ENCODE measurements at regions not wholly inside any gene's neighbourhood (a gene's known extent, or its start where the extent isn't known, plus 50 kb on each side); places are given as distances from the start of the nearest gene placed in this dataset.

DNA sequence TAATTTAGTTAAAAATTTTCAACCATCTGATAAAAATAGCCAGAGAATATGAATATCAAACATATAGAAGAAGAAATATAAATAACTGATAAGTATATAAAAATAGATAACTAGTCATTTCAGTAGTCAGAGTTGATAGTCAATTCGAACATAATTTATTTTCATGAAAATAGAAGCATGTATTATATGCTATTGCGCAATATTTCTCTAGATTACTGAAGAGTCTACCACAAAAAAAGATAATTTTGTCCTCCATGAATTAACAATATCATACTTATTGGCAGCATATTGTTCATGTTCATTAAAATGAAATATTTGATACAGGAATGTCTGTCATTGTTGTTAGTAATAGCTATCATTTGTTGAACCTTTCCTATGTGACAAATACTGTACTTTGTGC is 376.2 kb upstream of the TOM1L1 start:
- ATAC-seq: no peak
- intact Hi-C loops (cut with DNase I): no loop called here

GRCh38 chr17:54527941-54528340 is 372.7 kb upstream of the TOM1L1 start:
- DNase-seq: no peak
- TF ChIP-seq CTCF (IDR thresholded peaks at IDR 0.05) (no peak), POLR2A (IDR thresholded peaks at IDR 0.05) (no peak)
- Histone ChIP-seq H3K27ac (no peak overlapping the region), H3K36me3 (no peaks in the 10 kb centered on the region), H3K4me3 (no peak overlapping the region), H3K27me3 (no peaks in the 10 kb centered on the region), H3K9me3 (no peaks in the 10 kb centered on the region), H3K4me1 (no peaks in the 10 kb centered on the region)
- intact Hi-C loops (cut with DNase I): no loop called here
- no peak for ATAC-seq
- WGBS (ENCODE audit: insufficient coverage, low coverage, low lambda C conversion rate, missing lambda C conversion rate): 89% methylated on average over 2 of the region's 2 CpGs

More for the DNA sequence above, 376.2 kb upstream of the TOM1L1 start:
- DNase-seq: no peak
- Histone ChIP-seq H3K36me3 (no peaks in the 10 kb centered on the region), H3K27ac (no peak overlapping the region), H3K27me3 (no peaks in the 10 kb centered on the region), H3K4me3 (no peak overlapping the region), H3K4me1 (peaks cover 0 to 8% (median 1%) of the 10 kb centered on the region in 4 donors), H3K9me3 (no peaks in the 10 kb centered on the region)
- WGBS (ENCODE audit: insufficient coverage, low coverage, low lambda C conversion rate, missing lambda C conversion rate): 65% methylated on average over 2 of the region's 2 CpGs
- TF ChIP-seq CTCF (IDR thresholded peaks at IDR 0.05) (no peak), POLR2A (IDR thresholded peaks at IDR 0.05) (no peak)

GRCh38 chr17:54530398-54530797 is 370.3 kb upstream of the TOM1L1 start:
- Histone ChIP-seq H3K27me3 (no peaks in the 10 kb centered on the region), H3K4me1 (no peaks in the 10 kb centered on the region), H3K27ac (no peak overlapping the region), H3K36me3 (no peaks in the 10 kb centered on the region), H3K4me3 (no peak overlapping the region), H3K9me3 (no peaks in the 10 kb centered on the region)
- DNase-seq (no peak), ATAC-seq (no peak)
- WGBS (ENCODE audit: insufficient coverage, low coverage, low lambda C conversion rate, missing lambda C conversion rate): 42% methylated on average over 2 of the region's 3 CpGs
- intact Hi-C loops (cut with DNase I): no loop called here
- no peak for TF ChIP-seq CTCF (IDR thresholded peaks at IDR 0.05)
- TF ChIP-seq POLR2A (IDR thresholded peaks at IDR 0.05): no peak

DNA sequence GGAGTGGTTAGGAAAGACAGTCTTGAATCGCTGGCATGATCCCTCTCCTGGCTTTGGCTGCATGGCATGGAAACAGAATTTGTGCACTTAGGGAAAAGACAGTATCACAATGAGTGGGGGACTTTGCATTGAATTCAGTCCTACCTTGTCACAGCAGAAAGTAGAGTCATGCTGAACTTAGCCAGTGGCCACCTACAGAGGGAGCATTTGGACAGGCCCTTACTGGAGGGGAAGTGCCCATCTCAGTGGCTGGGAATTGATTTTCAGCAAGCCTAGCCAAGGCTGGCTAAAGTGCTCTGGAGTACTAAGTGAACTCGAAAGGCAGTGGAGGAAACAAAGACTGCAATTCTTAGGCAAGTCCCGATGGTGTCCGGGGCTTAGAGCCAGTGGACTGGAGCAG is 364.3 kb upstream of the TOM1L1 start:
- DNase-seq (no peak), ATAC-seq (no peak)
- Histone ChIP-seq H3K4me1 (no peaks in the 10 kb centered on the region), H3K4me3 (no peak overlapping the region), H3K27me3 (no peaks in the 10 kb centered on the region), H3K36me3 (no peaks in the 10 kb centered on the region), H3K9me3 (no peaks in the 10 kb centered on the region), H3K27ac (no peak overlapping the region)
- intact Hi-C loops (cut with DNase I): no loop called here
- no peak for TF ChIP-seq POLR2A (IDR thresholded peaks at IDR 0.05)
- TF ChIP-seq CTCF (IDR thresholded peaks at IDR 0.05): no peak
- WGBS (ENCODE audit: insufficient coverage, low coverage, low lambda C conversion rate, missing lambda C conversion rate): 50% methylated on average over 1 of the region's 4 CpGs

DNA sequence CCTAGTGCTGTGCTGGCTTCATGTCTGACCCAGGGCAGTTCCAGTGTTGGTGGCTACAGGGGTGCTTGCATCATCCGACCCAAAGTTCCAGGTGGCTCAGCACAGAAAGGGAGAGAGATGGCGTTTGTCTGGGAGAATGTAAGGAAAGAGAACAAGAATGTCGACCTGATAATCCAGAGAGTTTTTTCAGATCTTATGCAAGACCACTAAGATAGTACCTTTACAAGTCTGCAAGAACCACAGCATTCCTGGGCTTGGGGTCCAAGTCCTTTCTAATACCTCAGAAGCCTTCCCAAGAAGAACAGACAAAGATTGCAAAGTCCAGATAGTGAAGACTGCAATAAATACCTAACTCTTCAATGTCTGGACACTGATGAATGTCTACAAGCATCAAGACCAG is 363.0 kb upstream of the TOM1L1 start:
- TF ChIP-seq CTCF (IDR thresholded peaks at IDR 0.05) (no peak), POLR2A (IDR thresholded peaks at IDR 0.05) (no peak)
- Histone ChIP-seq H3K27ac (no peak overlapping the region), H3K27me3 (no peaks in the 10 kb centered on the region), H3K4me1 (no peaks in the 10 kb centered on the region), H3K9me3 (no peaks in the 10 kb centered on the region), H3K36me3 (no peaks in the 10 kb centered on the region), H3K4me3 (no peak overlapping the region)
- 72% methylated on average over 3 of the region's 3 CpGs for WGBS (ENCODE audit: insufficient coverage, low coverage, low lambda C conversion rate, missing lambda C conversion rate)
- intact Hi-C loops (cut with DNase I): no loop called here
- DNase-seq (no peak), ATAC-seq (no peak)

Measured in right lobe of liver (tissue), 6 donors.